Osteoblast (primary cell): ENCODE measurements at regions not wholly inside any gene's neighbourhood (a gene's known extent, or its start where the extent isn't known, plus 50 kb on each side); places are given as distances from the start of the nearest gene placed in this dataset.

Source experiments
- DNase-seq: peaks from one replicate; pipeline ENCODE4 v3.0.0; 2011; ENCODE audit warnings: low spot score, mixed read lengths; ENCODE audit not compliant: insufficient read length; ENCODE audit errors: missing footprints
- H2AFZ ChIP-seq: 2 replicates; pipeline ENCODE4 v1.6.0; 2011; ENCODE audit warnings: mild to moderate bottlenecking, low read length
- H3K27ac ChIP-seq: 2 replicates; pipeline ENCODE4 v1.5.1; 2011; ENCODE audit warnings: mild to moderate bottlenecking, low read depth, low read length, moderate library complexity
- H3K27me3 ChIP-seq: 2 replicates; pipeline ENCODE4 v1.6.0; 2012; ENCODE audit warnings: mild to moderate bottlenecking, control low read depth, inconsistent platforms, low read length, moderate library complexity; ENCODE audit not compliant: insufficient read depth
- H3K36me3 ChIP-seq: 2 replicates; pipeline ENCODE4 v1.5.1; 2011; ENCODE audit warnings: mild to moderate bottlenecking, low read length, control low read depth, moderate library complexity; ENCODE audit not compliant: insufficient read depth
- H3K4me1 ChIP-seq: 2 replicates; pipeline ENCODE4 v1.5.1; 2011; ENCODE audit warnings: mild to moderate bottlenecking, low read length, control low read depth, moderate library complexity; ENCODE audit not compliant: insufficient read depth
- H3K4me2 ChIP-seq: 2 replicates; pipeline ENCODE4 v1.6.0; 2011; ENCODE audit warnings: mild to moderate bottlenecking, low read length; ENCODE audit not compliant: insufficient read depth
- H3K4me3 ChIP-seq: fragments of 200-600 bp; sonication (generic); 3 replicates; pipeline ENCODE4 v1.5.1; 2012; ENCODE audit warnings: mild to moderate bottlenecking, low read length, inconsistent platforms; ENCODE audit not compliant: insufficient read depth
- H3K79me2 ChIP-seq: 2 replicates; pipeline ENCODE4 v1.6.0; 2012; ENCODE audit warnings: mild to moderate bottlenecking, low read length, control low read depth, inconsistent platforms; ENCODE audit not compliant: insufficient read depth
- H3K9me3 ChIP-seq: 2 replicates; pipeline ENCODE4 v1.5.1; 2011; ENCODE audit warnings: low read depth, low read length, control low read depth
- H4K20me1 ChIP-seq: 2 replicates; pipeline ENCODE4 v1.6.0; 2012; ENCODE audit warnings: mild to moderate bottlenecking, low read length, control low read depth; ENCODE audit not compliant: insufficient read depth
- TF ChIP-seq, protein P1 (sequence below): IDR thresholded peaks from 2 replicates; pipeline ENCODE4 v1.5.1; 2011; ENCODE audit warnings: mild to moderate bottlenecking, low read depth, low read length, moderate library complexity; ENCODE audit errors: extremely low read depth

- H3K27ac ChIP-seq = no peak overlapping the region
- no peaks in the 10 kb centered on the region for H3K27me3 ChIP-seq
- no peak for DNase-seq
- no peak overlapping the region for H3K4me2 ChIP-seq
- H3K9me3 ChIP-seq = no peaks in the 10 kb centered on the region
- no peak overlapping the region for H2AFZ ChIP-seq
- H4K20me1 ChIP-seq = no peaks in the 10 kb centered on the region
- no peak overlapping the region for H3K4me3 ChIP-seq
- no peaks in the 10 kb centered on the region for H3K79me2 ChIP-seq
- no peaks in the 10 kb centered on the region for H3K36me3 ChIP-seq
- TF ChIP-seq, protein P1, sequence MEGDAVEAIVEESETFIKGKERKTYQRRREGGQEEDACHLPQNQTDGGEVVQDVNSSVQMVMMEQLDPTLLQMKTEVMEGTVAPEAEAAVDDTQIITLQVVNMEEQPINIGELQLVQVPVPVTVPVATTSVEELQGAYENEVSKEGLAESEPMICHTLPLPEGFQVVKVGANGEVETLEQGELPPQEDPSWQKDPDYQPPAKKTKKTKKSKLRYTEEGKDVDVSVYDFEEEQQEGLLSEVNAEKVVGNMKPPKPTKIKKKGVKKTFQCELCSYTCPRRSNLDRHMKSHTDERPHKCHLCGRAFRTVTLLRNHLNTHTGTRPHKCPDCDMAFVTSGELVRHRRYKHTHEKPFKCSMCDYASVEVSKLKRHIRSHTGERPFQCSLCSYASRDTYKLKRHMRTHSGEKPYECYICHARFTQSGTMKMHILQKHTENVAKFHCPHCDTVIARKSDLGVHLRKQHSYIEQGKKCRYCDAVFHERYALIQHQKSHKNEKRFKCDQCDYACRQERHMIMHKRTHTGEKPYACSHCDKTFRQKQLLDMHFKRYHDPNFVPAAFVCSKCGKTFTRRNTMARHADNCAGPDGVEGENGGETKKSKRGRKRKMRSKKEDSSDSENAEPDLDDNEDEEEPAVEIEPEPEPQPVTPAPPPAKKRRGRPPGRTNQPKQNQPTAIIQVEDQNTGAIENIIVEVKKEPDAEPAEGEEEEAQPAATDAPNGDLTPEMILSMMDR = no peak
- no peaks in the 10 kb centered on the region for H3K4me1 ChIP-seq
These were observed 382.5 kb downstream of the RPS29 start for GRCh38 chr14:49203676-49204075.

- H3K27ac ChIP-seq = no peak overlapping the region
- H3K79me2 ChIP-seq = no peaks in the 10 kb centered on the region
- TF ChIP-seq, protein P1 = no peak
- H3K4me3 ChIP-seq = no peak overlapping the region
- no peak overlapping the region for H2AFZ ChIP-seq
- no peak for DNase-seq
- no peaks in the 10 kb centered on the region for H3K4me1 ChIP-seq
- H3K4me2 ChIP-seq = no peak overlapping the region
- H3K9me3 ChIP-seq = no peaks in the 10 kb centered on the region
- H4K20me1 ChIP-seq = no peaks in the 10 kb centered on the region
- no peaks in the 10 kb centered on the region for H3K27me3 ChIP-seq
- no peaks in the 10 kb centered on the region for H3K36me3 ChIP-seq
These were observed 387.0 kb downstream of the RPS29 start for GRCh38 chr14:49199159-49199558.

DNA sequence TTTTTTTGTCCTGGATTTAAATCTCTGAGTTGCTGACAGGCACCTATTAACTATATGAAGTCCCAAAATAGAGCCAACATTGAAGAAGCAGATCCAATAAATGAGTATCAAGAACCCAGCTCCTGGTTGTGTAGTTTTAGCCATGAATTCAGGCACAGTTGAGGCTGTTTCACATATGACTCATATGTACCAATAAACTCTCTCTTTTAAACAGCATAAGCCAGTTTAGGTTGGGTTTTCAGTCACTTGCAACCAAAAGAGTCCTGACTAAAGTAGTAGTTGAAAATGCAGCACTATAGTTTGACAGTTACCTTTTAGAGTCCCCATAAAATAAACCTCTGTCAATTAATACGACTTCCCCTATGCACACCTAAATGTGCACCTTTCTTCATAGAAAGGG is 389.9 kb downstream of the RPS29 start:
- no peaks in the 10 kb centered on the region for H3K79me2 ChIP-seq
- H3K4me2 ChIP-seq = no peak overlapping the region
- H3K9me3 ChIP-seq = no peaks in the 10 kb centered on the region
- TF ChIP-seq, protein P1 = no peak
- no peaks in the 10 kb centered on the region for H3K4me1 ChIP-seq
- no peak overlapping the region for H2AFZ ChIP-seq
- H4K20me1 ChIP-seq = no peaks in the 10 kb centered on the region
- DNase-seq = no peak
- no peak overlapping the region for H3K4me3 ChIP-seq
- H3K36me3 ChIP-seq = no peaks in the 10 kb centered on the region
- H3K27me3 ChIP-seq = no peaks in the 10 kb centered on the region
- no peak overlapping the region for H3K27ac ChIP-seq

GRCh38 chr14:49194067-49194466 is 392.1 kb downstream of the RPS29 start:
- TF ChIP-seq, protein P1 = no peak
- no peak for DNase-seq
- H3K36me3 ChIP-seq = no peaks in the 10 kb centered on the region
- no peak overlapping the region for H2AFZ ChIP-seq
- H3K9me3 ChIP-seq = no peaks in the 10 kb centered on the region
- no peaks in the 10 kb centered on the region for H4K20me1 ChIP-seq
- H3K27ac ChIP-seq = no peak overlapping the region
- no peaks in the 10 kb centered on the region for H3K27me3 ChIP-seq
- H3K4me2 ChIP-seq = no peak overlapping the region
- no peaks in the 10 kb centered on the region for H3K4me1 ChIP-seq
- H3K79me2 ChIP-seq = no peaks in the 10 kb centered on the region
- no peak overlapping the region for H3K4me3 ChIP-seq
